Sigmoid colon (tissue), 4 donors: ENCODE measurements at regions not wholly inside any gene's neighbourhood (a gene's known extent, or its start where the extent isn't known, plus 50 kb on each side); places are given as distances from the start of the nearest gene placed in this dataset.

Source experiments
- CTCF ChIP-seq, 4 experiments: fragments of 450-650 bp in 3 of 4; fragments of 200-600 bp in 1 of 4; IDR thresholded peaks; one replicate each; pipeline ENCODE4 v1.5.1; 2016 to 2019; ENCODE audit warnings: antibody characterized with exemption in 4 of 4, mild to moderate bottlenecking in 3 of 4, moderate library complexity in 2 of 4
- EP300 ChIP-seq, 4 donors: sonication (generic); formaldehyde crosslinking; IDR thresholded peaks; one replicate each; pipeline ENCODE4 v1.6.1; 2017; ENCODE audit warnings: antibody characterized with exemption in 4 of 4
- POLR2A ChIP-seq, 2 donors: fragments of 450-650 bp; IDR thresholded peaks; one replicate each; pipeline ENCODE4 v1.6.1; 2016; ENCODE audit warnings: antibody characterized with exemption in 2 of 2, mild to moderate bottlenecking in 2 of 2, moderate library complexity in 2 of 2
- POLR2AphosphoS5 ChIP-seq, 4 donors: sonication (generic); formaldehyde crosslinking; IDR thresholded peaks; one replicate each; pipeline ENCODE4 v1.6.1; 2017; ENCODE audit warnings: antibody characterized with exemption in 4 of 4

- TF ChIP-seq CTCF (IDR thresholded peaks at IDR 0.05), result no peak
- no peak for TF ChIP-seq POLR2A (IDR thresholded peaks at IDR 0.05)
- TF ChIP-seq POLR2AphosphoS5 (IDR thresholded peaks at IDR 0.05), result no peak
- no peak for TF ChIP-seq EP300 (IDR thresholded peaks at IDR 0.05)
These were observed 76.5 kb upstream of the WDR26 start for GRCh38 chr1:224510880-224511645.
